SU-DHL-6 (cell line): ENCODE measurements at regions not wholly inside any gene's neighbourhood (a gene's known extent, or its start where the extent isn't known, plus 50 kb on each side); places are given as distances from the start of the nearest gene placed in this dataset.

ENCODE experiments used
- H2AFZ ChIP-seq: fragments of 200-600 bp; sonication (generic); 2 replicates; pipeline ENCODE4 v1.6.1; 2014; ENCODE audit warnings: low read depth, mild to moderate bottlenecking, moderate library complexity, mixed read lengths, antibody characterized with exemption, low read length; ENCODE audit not compliant: severe bottlenecking
- H3F3A ChIP-seq: fragments of 200-600 bp; shearing (Covaris generic); 2 replicates; pipeline ENCODE4 v1.6.0; 2016; ENCODE audit warnings: antibody characterized with exemption, mild to moderate bottlenecking; ENCODE audit not compliant: insufficient read depth
- H3K27ac ChIP-seq: fragments of 200-600 bp; sonication (generic); 2 replicates; pipeline ENCODE4 v1.5.1; 2016; ENCODE audit warnings: low read depth, mild to moderate bottlenecking, low read length, moderate library complexity, mixed read lengths
- H3K27me3 ChIP-seq: fragments of 200-600 bp; sonication (generic), shearing (Covaris generic); 2 replicates; pipeline ENCODE4 v1.6.0; 2014; ENCODE audit warnings: mild to moderate bottlenecking, low read length
- H3K36me3 ChIP-seq: fragments of 200-600 bp; sonication (generic); 2 replicates; pipeline ENCODE4 v1.6.1; 2014; ENCODE audit warnings: mild to moderate bottlenecking, low read length, mixed read lengths
- H3K4me2 ChIP-seq: fragments of 300-600, 200-600 bp; shearing (Covaris generic), sonication (generic); 2 replicates; pipeline ENCODE4 v1.6.0; 2014; ENCODE audit warnings: low read length, low read depth, mild to moderate bottlenecking; ENCODE audit not compliant: poor library complexity, severe bottlenecking
- H3K4me3 ChIP-seq: fragments of 200-600 bp; sonication (generic); 2 replicates; pipeline ENCODE4 v1.5.1; 2014; ENCODE audit warnings: antibody characterized with exemption, low read length, mild to moderate bottlenecking, mixed read lengths; ENCODE audit not compliant: insufficient read depth, poor library complexity, severe bottlenecking
- H3K79me2 ChIP-seq: fragments of 200-600 bp; sonication (generic); 2 replicates; pipeline ENCODE4 v1.6.1; 2014; ENCODE audit warnings: mild to moderate bottlenecking, low read length, moderate library complexity; ENCODE audit not compliant: insufficient read depth
- H3K9ac ChIP-seq: fragments of 200-600 bp; sonication (generic); 2 replicates; pipeline ENCODE4 v1.7.0; 2014; ENCODE audit warnings: mild to moderate bottlenecking, low read length
- H3K9me2 ChIP-seq: fragments of 200-600 bp; sonication (generic); replicated peaks from 2 replicates; pipeline ENCODE4 v1.6.1; 2014; ENCODE audit warnings: low read length; ENCODE audit not compliant: insufficient read depth
- H3K9me3 ChIP-seq: fragments of 200-600 bp; sonication (generic); 2 replicates; pipeline ENCODE4 v1.6.1; 2014; ENCODE audit warnings: low read length, mixed read lengths; ENCODE audit not compliant: insufficient read depth
- H4K20me1 ChIP-seq: fragments of 200-600 bp; sonication (generic); 2 replicates; pipeline ENCODE4 v1.6.1; 2014; ENCODE audit warnings: low read depth, mild to moderate bottlenecking, antibody characterized with exemption, low read length, moderate library complexity, mixed read lengths
- EZH2phosphoT487 ChIP-seq: fragments of 200-600 bp; sonication (generic), shearing (Covaris generic); conservative IDR thresholded peaks from 2 replicates; pipeline ENCODE4 v1.6.1; 2018; ENCODE audit warnings: mild to moderate bottlenecking, antibody characterized with exemption, low read length, moderate library complexity, mixed read lengths
- TF ChIP-seq, protein P1 (sequence below): fragments of 200-600 bp; sonication (generic); IDR thresholded peaks from one replicate; pipeline ENCODE4 v1.5.1; 2017; ENCODE audit warnings: antibody characterized with exemption, mild to moderate bottlenecking, low read length, moderate library complexity; ENCODE audit not compliant: insufficient read depth, poor library complexity, severe bottlenecking

DNA sequence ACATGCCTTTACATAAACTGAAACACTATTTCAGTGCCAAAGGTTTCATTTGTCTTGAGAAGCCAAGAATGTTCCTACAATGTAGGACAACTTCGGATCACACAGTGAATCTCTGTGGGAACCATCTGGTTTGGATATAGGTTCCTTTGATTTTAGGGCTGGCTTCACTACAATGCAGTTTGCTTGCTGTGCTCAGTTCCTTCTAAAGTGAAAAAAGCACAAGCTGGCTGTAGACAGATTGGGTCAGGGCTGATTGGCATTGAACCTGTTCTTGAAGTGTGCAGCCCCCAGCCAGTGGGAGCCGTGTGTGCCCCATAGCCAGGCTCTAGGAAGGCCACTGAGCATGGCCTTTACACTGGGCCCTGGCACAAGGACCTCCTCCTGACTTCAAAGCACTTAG is 167.9 kb upstream of the HNRNPA3 start:
- H4K20me1 ChIP-seq, result no peaks in the 10 kb centered on the region
- H3K4me2 ChIP-seq, result no peak overlapping the region
- no peaks in the 10 kb centered on the region for H3K9me3 ChIP-seq
- no peaks in the 10 kb centered on the region for H3K27me3 ChIP-seq
- no peak overlapping the region for H3K4me3 ChIP-seq
- no peaks in the 10 kb centered on the region for H3K36me3 ChIP-seq
- no peak overlapping the region for H3K9ac ChIP-seq
- H3K27ac ChIP-seq, result no peak overlapping the region
- H2AFZ ChIP-seq, result no peak overlapping the region
- TF ChIP-seq EZH2phosphoT487, result no peak
- TF ChIP-seq, protein P1, sequence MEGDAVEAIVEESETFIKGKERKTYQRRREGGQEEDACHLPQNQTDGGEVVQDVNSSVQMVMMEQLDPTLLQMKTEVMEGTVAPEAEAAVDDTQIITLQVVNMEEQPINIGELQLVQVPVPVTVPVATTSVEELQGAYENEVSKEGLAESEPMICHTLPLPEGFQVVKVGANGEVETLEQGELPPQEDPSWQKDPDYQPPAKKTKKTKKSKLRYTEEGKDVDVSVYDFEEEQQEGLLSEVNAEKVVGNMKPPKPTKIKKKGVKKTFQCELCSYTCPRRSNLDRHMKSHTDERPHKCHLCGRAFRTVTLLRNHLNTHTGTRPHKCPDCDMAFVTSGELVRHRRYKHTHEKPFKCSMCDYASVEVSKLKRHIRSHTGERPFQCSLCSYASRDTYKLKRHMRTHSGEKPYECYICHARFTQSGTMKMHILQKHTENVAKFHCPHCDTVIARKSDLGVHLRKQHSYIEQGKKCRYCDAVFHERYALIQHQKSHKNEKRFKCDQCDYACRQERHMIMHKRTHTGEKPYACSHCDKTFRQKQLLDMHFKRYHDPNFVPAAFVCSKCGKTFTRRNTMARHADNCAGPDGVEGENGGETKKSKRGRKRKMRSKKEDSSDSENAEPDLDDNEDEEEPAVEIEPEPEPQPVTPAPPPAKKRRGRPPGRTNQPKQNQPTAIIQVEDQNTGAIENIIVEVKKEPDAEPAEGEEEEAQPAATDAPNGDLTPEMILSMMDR, result no peak
- no peaks in the 10 kb centered on the region for H3K9me2 ChIP-seq
- no peaks in the 10 kb centered on the region for H3K79me2 ChIP-seq
- H3F3A ChIP-seq, result no peaks in the 10 kb centered on the region

DNA sequence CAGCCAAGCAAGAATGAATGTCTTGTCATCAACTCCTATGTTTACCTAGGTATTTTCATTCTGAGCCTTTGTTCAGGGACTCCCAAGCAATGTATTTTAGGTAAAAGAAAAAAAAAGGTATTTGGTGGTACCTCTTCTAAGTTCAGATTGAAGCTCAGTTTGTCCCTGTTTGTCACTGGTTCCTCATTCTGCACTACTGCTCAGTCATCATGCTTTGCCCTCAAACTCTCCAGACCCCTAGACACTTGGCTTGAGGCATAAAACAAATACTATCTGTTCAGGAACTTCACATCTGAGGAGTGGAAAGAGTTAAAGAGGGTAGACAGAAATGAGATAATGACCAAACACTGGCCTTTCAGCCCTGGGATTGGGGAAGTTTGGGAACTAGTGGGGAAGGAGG is 163.6 kb upstream of the HNRNPA3 start:
- Histone ChIP-seq H3K4me2 (no peak overlapping the region), H4K20me1 (no peaks in the 10 kb centered on the region), H3K36me3 (no peaks in the 10 kb centered on the region), H3K9me2 (no peaks in the 10 kb centered on the region), H3F3A (no peaks in the 10 kb centered on the region), H3K9me3 (no peaks in the 10 kb centered on the region), H3K27ac (no peak overlapping the region), H3K79me2 (no peaks in the 10 kb centered on the region), H3K4me3 (no peak overlapping the region), H3K27me3 (0 out of 2 replicates have a peak, but pooled peaks cover 2% of the 10 kb centered on the region), H2AFZ (no peak overlapping the region), H3K9ac (no peak overlapping the region)
- TF ChIP-seq, protein P1, result no peak
- no peak for TF ChIP-seq EZH2phosphoT487

DNA sequence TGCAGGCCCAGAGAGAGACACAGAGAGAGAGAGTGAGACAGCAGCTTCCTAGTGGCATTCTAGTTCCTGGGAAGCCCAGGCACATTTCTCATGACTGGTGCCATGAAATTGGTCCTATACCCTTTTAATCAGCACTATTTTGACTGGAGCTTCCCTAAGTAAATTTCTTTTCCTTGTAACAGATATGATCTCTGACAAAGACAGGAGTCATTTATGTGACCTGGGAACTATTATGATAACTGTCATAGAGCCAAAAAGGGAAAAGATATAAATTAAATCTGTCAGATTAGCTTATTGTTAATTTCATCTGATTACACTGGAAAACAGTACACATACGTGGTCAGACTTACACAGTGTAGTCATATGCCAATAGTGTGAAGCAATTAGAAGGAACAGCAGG is 161.3 kb upstream of the HNRNPA3 start:
- H3K36me3 ChIP-seq, result no peaks in the 10 kb centered on the region
- no peaks in the 10 kb centered on the region for H4K20me1 ChIP-seq
- no peak overlapping the region for H3K4me2 ChIP-seq
- no peak overlapping the region for H3K4me3 ChIP-seq
- no peak overlapping the region for H2AFZ ChIP-seq
- no peaks in the 10 kb centered on the region for H3K9me3 ChIP-seq
- H3K9me2 ChIP-seq, result no peaks in the 10 kb centered on the region
- H3K27ac ChIP-seq, result no peak overlapping the region
- no peaks in the 10 kb centered on the region for H3F3A ChIP-seq
- no peak overlapping the region for H3K9ac ChIP-seq
- H3K27me3 ChIP-seq, result 0 out of 2 replicates have a peak, but pooled peaks cover 2% of the 10 kb centered on the region
- no peaks in the 10 kb centered on the region for H3K79me2 ChIP-seq
- TF ChIP-seq EZH2phosphoT487, result no peak
- TF ChIP-seq, protein P1, result no peak
